ENCODE measurements at regions not wholly inside any gene's neighbourhood (a gene's known extent, or its start where the extent isn't known, plus 50 kb on each side); places are given as distances from the start of the nearest gene placed in this dataset.
"Not testable (repeated sequence)": the region's sequence is repeated elsewhere in the genome, so short reads cannot be mapped to it uniquely, and the experiment has no call there.

- DNase-seq (ENCODE audit: low read depth in 2 of 2), result no peak
Measured at GRCh38 chr4:151519728-151520415, 110.9 kb downstream of the FHIP1A start.

GRCh38 chr4:151522866-151523519, 114.0 kb downstream of the FHIP1A start:
- DNase-seq (ENCODE audit: low read depth in 2 of 2), result no peak

- DNase-seq (ENCODE audit: low read depth in 2 of 2), result no peak
Measured at GRCh38 chr4:151524610-151525009, 115.6 kb downstream of the FHIP1A start.

GRCh38 chr4:151526489-151526888, 117.5 kb downstream of the FHIP1A start:
- not testable (repeated sequence) for DNase-seq (ENCODE audit: low read depth in 2 of 2)

GRCh38 chr4:151527699-151528098, 118.7 kb downstream of the FHIP1A start:
- DNase-seq (ENCODE audit: low read depth in 2 of 2), result no peak

- no peak for DNase-seq (ENCODE audit: low read depth in 2 of 2)
Measured at GRCh38 chr4:151529187-151529586, 120.2 kb downstream of the FHIP1A start.

GRCh38 chr4:151530230-151530629, 121.3 kb downstream of the FHIP1A start:
- DNase-seq (ENCODE audit: low read depth in 2 of 2), result no peak

GRCh38 chr4:151530783-151531182, 121.8 kb downstream of the FHIP1A start:
- DNase-seq (ENCODE audit: low read depth in 2 of 2), result peak in 1 of 2 donors; percentile 22

- DNase-seq (ENCODE audit: low read depth in 2 of 2), result no peak
Measured at GRCh38 chr4:151532001-151532708, 123.2 kb downstream of the FHIP1A start.

- DNase-seq (ENCODE audit: low read depth in 2 of 2), result no peak
Measured at GRCh38 chr4:151534195-151534594, 125.2 kb downstream of the FHIP1A start.

GRCh38 chr4:151535366-151535765, 126.4 kb downstream of the FHIP1A start:
- DNase-seq (ENCODE audit: low read depth in 2 of 2), result no peak

- DNase-seq (ENCODE audit: low read depth in 2 of 2), result no peak
Measured at GRCh38 chr4:151537687-151538086, 128.7 kb downstream of the FHIP1A start.

- DNase-seq (ENCODE audit: low read depth in 2 of 2), result no peak
Measured at GRCh38 chr4:151538963-151539362, 130.0 kb downstream of the FHIP1A start.

GRCh38 chr4:151540728-151541388, 131.9 kb downstream of the FHIP1A start:
- peak in 1 of 2 donors; percentile 77 for DNase-seq (ENCODE audit: low read depth in 2 of 2)

- DNase-seq (ENCODE audit: low read depth in 2 of 2), result peak in 1 of 2 donors; percentile 16
Measured at GRCh38 chr4:151541389-151542071, 132.6 kb downstream of the FHIP1A start.

GRCh38 chr4:151548708-151549107, 139.7 kb downstream of the FHIP1A start:
- DNase-seq (ENCODE audit: low read depth in 2 of 2), result no peak

GRCh38 chr4:151549378-151549777, 140.4 kb downstream of the FHIP1A start:
- not testable (repeated sequence) for DNase-seq (ENCODE audit: low read depth in 2 of 2)

GRCh38 chr4:151553874-151554273, 144.9 kb downstream of the FHIP1A start:
- DNase-seq (ENCODE audit: low read depth in 2 of 2), result no peak

GRCh38 chr4:151555151-151555945, 146.4 kb downstream of the FHIP1A start:
- DNase-seq (ENCODE audit: low read depth in 2 of 2), result no peak

- no peak for DNase-seq (ENCODE audit: low read depth in 2 of 2)
Measured at GRCh38 chr4:151558496-151559113, 149.6 kb downstream of the FHIP1A start.

All from dermis microvascular lymphatic vessel endothelial cell (primary cell).